ENCODE measurements at regions not wholly inside any gene's neighbourhood (a gene's known extent, or its start where the extent isn't known, plus 50 kb on each side); places are given as distances from the start of the nearest gene placed in this dataset.
A peak's percentile ranks its signal among the peaks of the same experiment; 100 is the strongest.

DNA sequence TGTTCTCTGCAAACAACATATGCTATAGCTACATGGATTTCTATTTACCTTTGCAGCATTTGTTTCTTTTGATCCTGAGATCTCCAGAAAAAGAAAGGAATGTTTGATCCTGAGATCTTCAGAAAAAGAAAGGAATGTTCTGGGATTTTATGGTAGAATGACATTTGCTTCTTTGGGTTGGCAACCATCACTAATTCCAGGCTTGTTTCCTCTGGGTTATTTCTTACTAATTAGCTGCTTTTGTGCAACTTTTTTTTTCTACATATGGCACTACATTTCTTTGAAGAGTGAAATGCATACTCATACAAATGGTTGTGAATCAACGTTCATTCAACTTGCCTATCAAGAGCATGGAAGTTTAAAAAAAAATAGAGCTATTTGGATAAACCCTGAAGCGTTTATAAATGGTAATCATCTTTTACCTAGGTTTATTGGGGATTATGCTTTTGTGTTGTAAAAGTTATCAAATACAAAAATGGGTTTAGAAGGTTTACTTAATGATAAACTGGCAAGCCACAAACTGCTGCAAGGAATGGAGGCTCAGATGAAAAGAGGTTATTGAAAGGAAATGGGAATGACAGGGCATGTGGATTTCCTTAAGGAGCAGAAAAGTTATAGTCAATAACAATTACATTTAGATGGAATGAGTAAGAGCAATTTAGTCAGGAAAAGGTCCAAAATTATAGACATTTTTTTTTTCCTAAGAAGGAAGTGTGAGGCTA lies 95.6 kb upstream of the PCDH18 start:
- Histone ChIP-seq H3K4me3 (ENCODE audit: low read depth, low read length) (no peak overlapping the region), H3K27me3 (ENCODE audit: insufficient read depth, low read depth, severe bottlenecking) (no peaks in the 10 kb centered on the region), H3K36me3 (no peaks in the 10 kb centered on the region), H3K9me3 (ENCODE audit: severe bottlenecking) (no peaks in the 10 kb centered on the region), H3K27ac (no peak overlapping the region)
- TF ChIP-seq, protein P1, sequence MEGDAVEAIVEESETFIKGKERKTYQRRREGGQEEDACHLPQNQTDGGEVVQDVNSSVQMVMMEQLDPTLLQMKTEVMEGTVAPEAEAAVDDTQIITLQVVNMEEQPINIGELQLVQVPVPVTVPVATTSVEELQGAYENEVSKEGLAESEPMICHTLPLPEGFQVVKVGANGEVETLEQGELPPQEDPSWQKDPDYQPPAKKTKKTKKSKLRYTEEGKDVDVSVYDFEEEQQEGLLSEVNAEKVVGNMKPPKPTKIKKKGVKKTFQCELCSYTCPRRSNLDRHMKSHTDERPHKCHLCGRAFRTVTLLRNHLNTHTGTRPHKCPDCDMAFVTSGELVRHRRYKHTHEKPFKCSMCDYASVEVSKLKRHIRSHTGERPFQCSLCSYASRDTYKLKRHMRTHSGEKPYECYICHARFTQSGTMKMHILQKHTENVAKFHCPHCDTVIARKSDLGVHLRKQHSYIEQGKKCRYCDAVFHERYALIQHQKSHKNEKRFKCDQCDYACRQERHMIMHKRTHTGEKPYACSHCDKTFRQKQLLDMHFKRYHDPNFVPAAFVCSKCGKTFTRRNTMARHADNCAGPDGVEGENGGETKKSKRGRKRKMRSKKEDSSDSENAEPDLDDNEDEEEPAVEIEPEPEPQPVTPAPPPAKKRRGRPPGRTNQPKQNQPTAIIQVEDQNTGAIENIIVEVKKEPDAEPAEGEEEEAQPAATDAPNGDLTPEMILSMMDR (IDR thresholded peaks at IDR 0.05; ENCODE audit: low read depth, low read length): no peak
- no peak for DNase-seq

DNA sequence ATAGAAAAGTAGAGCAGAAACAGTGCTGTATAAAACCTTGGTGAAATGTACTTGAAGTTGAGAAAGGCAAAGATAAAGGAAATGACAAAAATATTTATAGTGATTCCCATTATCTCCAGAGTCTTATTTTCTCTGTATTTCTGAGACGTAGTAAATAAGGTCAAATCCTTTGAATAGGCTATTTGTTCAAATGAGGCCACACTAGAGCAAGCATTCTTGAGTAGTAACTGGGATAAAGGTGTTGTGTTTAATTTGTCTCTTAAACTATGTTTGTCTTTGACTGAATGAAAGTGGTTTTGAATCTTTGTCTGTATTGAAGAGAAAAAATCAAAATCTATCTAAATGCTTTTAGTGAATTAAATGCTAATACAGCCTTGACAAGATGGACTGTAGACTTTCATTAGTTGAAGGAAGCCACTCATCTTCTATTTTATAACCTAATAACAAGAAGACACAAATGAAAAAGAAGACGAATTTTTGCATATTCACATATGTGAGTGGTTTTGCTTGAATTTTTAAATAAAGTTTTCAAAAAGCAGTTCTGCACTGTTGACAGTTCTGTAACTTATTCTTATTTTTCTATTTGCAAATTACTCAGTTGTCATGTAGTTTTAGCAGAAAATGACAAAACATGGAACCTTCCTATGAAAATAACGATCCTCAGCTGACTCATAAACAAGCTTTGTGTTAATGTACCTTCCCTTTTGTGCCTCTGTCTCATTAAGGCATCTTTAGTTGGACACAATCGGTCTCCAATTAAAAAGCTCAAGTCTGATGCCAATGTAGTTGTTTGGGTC lies 94.8 kb upstream of the PCDH18 start:
- Histone ChIP-seq H3K4me3 (ENCODE audit: low read depth, low read length) (no peak overlapping the region), H3K27ac (no peak overlapping the region)
- TF ChIP-seq, protein P1 (IDR thresholded peaks at IDR 0.05; ENCODE audit: low read depth, low read length): no peak

DNA sequence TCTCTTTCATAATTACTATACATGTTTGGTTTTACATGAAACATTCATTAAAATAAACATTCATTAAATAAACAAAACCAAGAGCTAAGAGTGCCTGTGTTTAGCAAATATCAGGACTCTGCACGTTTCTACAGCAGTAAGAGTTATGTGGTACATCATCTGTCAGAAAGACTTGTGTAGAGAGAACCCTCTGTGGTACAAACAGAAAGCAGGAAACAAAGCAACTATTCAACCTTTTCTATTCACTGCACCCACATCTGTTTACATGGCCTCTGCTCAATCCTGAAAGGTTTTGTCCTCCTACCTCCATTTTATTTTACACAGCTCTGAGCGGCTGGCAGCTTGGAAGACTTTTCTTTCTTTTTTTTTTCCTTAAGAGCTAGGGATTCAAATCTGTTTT lies 90.7 kb upstream of the PCDH18 start:
- no peak for DNase-seq
- Histone ChIP-seq H3K9me3 (ENCODE audit: severe bottlenecking) (no peaks in the 10 kb centered on the region), H3K36me3 (no peaks in the 10 kb centered on the region), H3K4me3 (ENCODE audit: low read depth, low read length) (no peak overlapping the region), H3K27me3 (ENCODE audit: insufficient read depth, low read depth, severe bottlenecking) (no peaks in the 10 kb centered on the region), H3K27ac (no peak overlapping the region)
- TF ChIP-seq, protein P1 (IDR thresholded peaks at IDR 0.05; ENCODE audit: low read depth, low read length): no peak

More for the DNA sequence above, 94.8 kb upstream of the PCDH18 start:
- Histone ChIP-seq H3K36me3 (no peaks in the 10 kb centered on the region), H3K9me3 (ENCODE audit: severe bottlenecking) (no peaks in the 10 kb centered on the region), H3K27me3 (ENCODE audit: insufficient read depth, low read depth, severe bottlenecking) (no peaks in the 10 kb centered on the region)
- no peak for DNase-seq

DNA sequence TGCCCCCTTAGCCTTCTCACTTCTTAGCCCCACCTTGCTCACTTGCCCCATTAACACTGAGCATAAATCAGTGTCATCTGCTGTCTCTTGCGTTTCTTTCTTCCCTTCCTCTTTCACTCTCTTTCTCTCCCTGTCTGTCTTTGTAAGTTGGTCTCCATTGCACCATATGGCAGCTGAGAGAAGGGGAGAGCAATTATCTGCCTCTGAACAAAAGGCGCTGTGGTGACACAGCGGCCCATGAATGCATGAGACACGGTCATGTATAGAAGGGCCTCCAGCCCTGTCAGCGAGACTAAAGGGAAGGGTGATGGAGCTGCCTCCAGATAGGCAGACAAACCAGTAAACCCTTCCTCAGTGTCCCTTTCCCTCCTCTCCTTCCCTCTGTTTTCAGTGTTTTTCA lies 88.8 kb upstream of the PCDH18 start:
- Histone ChIP-seq H3K27me3 (ENCODE audit: insufficient read depth, low read depth, severe bottlenecking) (no peaks in the 10 kb centered on the region), H3K9me3 (ENCODE audit: severe bottlenecking) (no peaks in the 10 kb centered on the region), H3K27ac (peak overlapping the region; percentile 63), H3K4me3 (ENCODE audit: low read depth, low read length) (no peak overlapping the region), H3K36me3 (no peaks in the 10 kb centered on the region)
- TF ChIP-seq, protein P1 (IDR thresholded peaks at IDR 0.05; ENCODE audit: low read depth, low read length): no peak
- peak; percentile 61 for DNase-seq

DNA sequence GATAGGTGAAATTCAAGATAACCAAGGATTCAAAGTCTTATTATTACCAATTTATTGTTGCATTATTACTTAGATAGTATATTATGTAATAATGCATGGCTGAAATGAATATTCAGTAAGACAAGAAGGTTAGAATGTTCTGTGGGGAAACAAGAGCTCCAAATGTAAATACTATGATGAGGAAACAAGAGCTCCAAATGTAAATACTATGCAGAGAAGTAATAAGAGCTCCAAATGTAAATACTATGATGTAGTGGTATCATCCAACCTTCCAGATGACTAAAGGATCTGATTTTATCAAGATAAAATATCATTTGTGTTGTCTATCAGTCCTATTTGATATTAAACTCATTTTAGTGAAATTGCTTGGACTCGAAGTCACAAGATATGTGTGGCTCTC lies 82.2 kb upstream of the PCDH18 start:
- DNase-seq: no peak

More for the DNA sequence above, 82.2 kb upstream of the PCDH18 start:
- Histone ChIP-seq H3K27me3 (ENCODE audit: insufficient read depth, low read depth, severe bottlenecking) (no peaks in the 10 kb centered on the region), H3K36me3 (no peaks in the 10 kb centered on the region), H3K27ac (no peak overlapping the region), H3K4me3 (ENCODE audit: low read depth, low read length) (no peak overlapping the region), H3K9me3 (ENCODE audit: severe bottlenecking) (no peaks in the 10 kb centered on the region)
- TF ChIP-seq, protein P1 (IDR thresholded peaks at IDR 0.05; ENCODE audit: low read depth, low read length): no peak

Measured in WERI-Rb-1 (cell line).